ENCODE measurements at regions not wholly inside any gene's neighbourhood (a gene's known extent, or its start where the extent isn't known, plus 50 kb on each side); places are given as distances from the start of the nearest gene placed in this dataset.

- TF ChIP-seq CTCF (conservative IDR thresholded peaks at IDR 0.05) (no peak), ZFX (IDR thresholded peaks at IDR 0.05) (no peak)
These were observed 75.8 kb upstream of the CCDC91 start for GRCh38 chr12:28114488-28114887.

Data from C4-2B (cell line).